Tibial artery (tissue), 4 donors: ENCODE measurements at regions not wholly inside any gene's neighbourhood (a gene's known extent, or its start where the extent isn't known, plus 50 kb on each side); places are given as distances from the start of the nearest gene placed in this dataset.
"Not testable (repeated sequence)": the region's sequence is repeated elsewhere in the genome, so short reads cannot be mapped to it uniquely, and the experiment has no call there.

Source experiments
- DNase-seq, 2 donors: peaks; one replicate each; pipeline ENCODE4 v3.0.0-alpha.2; 2019
- H3K27ac ChIP-seq, 2 donors: fragments of 200-600 bp; sonication (generic) in 1 of 2; 1 replicate in 1 of 2; 2 replicates in 1 of 2; pipeline ENCODE4 v1.5.1; 2018 to 2019; ENCODE audit warnings: mild to moderate bottlenecking in 1 of 2
- H3K27me3 ChIP-seq, 2 donors: fragments of 200-600 bp; sonication (generic) in 1 of 2; one replicate each; pipeline versions ENCODE4 v1.5.1 to v1.6.0; 2016 to 2019
- H3K36me3 ChIP-seq, 3 donors: fragments of 200-600 bp; sonication (generic) in 2 of 3; one replicate each; pipeline ENCODE4 v1.5.1; 2016 to 2019; ENCODE audit warnings: mild to moderate bottlenecking in 2 of 3
- H3K4me1 ChIP-seq, 4 donors: fragments of 200-600 bp; sonication (generic) in 2 of 4; 1 replicate in 3 of 4; 2 replicates in 1 of 4; pipeline ENCODE4 v1.5.1; 2016 to 2019
- H3K4me3 ChIP-seq, 2 donors: fragments of 200-600 bp; sonication (generic) in 1 of 2; 1 replicate in 1 of 2; 2 replicates in 1 of 2; pipeline ENCODE4 v1.5.1; 2018 to 2019; ENCODE audit warnings: mild to moderate bottlenecking in 2 of 2
- H3K9me3 ChIP-seq, 3 donors: fragments of 200-600 bp; sonication (generic) in 1 of 3; one replicate each; pipeline ENCODE4 v1.5.1; 2016 to 2019
- CTCF ChIP-seq, 2 experiments: fragments of 200-600 bp in 1 of 2; fragments of 450-650 bp in 1 of 2; IDR thresholded peaks; one replicate each; pipeline ENCODE4 v1.5.1; 2017 to 2019; ENCODE audit warnings: antibody characterized with exemption in 2 of 2, mild to moderate bottlenecking in 1 of 2, moderate library complexity in 1 of 2
- intact Hi-C: fragments of 100-400 bp; cut with DNase I; formaldehyde crosslinking; loops from one replicate; pipeline ENCODE4 v1.15.0; 2023; ENCODE audit warnings: low total_unique reads

GRCh38 chr2:89985650-89986049, 1294.2 kb downstream of the RPIA start:
- DNase-seq, H3K27ac ChIP-seq, H3K4me3 ChIP-seq, H3K4me1 ChIP-seq, H3K36me3 ChIP-seq, intact Hi-C loops, H3K27me3 ChIP-seq, H3K9me3 ChIP-seq: not testable (repeated sequence)

- H3K27ac ChIP-seq, intact Hi-C loops, H3K27me3 ChIP-seq, H3K4me3 ChIP-seq, H3K36me3 ChIP-seq, H3K9me3 ChIP-seq, H3K4me1 ChIP-seq, DNase-seq: not testable (repeated sequence)
Observed at GRCh38 chr2:89986532-89986931, 1295.1 kb downstream of the RPIA start.

- H3K4me3 ChIP-seq, H3K27ac ChIP-seq, intact Hi-C loops, H3K36me3 ChIP-seq, H3K27me3 ChIP-seq, H3K9me3 ChIP-seq, H3K4me1 ChIP-seq, DNase-seq: not testable (repeated sequence)
Observed at GRCh38 chr2:89996779-89997178, 1305.3 kb downstream of the RPIA start.

GRCh38 chr2:90004553-90004952, 1313.1 kb downstream of the RPIA start:
- H3K27me3 ChIP-seq, H3K4me3 ChIP-seq, H3K36me3 ChIP-seq, intact Hi-C loops, H3K27ac ChIP-seq, DNase-seq, H3K9me3 ChIP-seq, H3K4me1 ChIP-seq: not testable (repeated sequence)

- H3K27ac ChIP-seq, H3K36me3 ChIP-seq, intact Hi-C loops, DNase-seq, H3K4me3 ChIP-seq, H3K27me3 ChIP-seq, H3K9me3 ChIP-seq, H3K4me1 ChIP-seq: not testable (repeated sequence)
Observed at GRCh38 chr2:90010442-90011100, 1319.1 kb downstream of the RPIA start.

GRCh38 chr2:90011101-90011443, 1319.6 kb downstream of the RPIA start:
- H3K27ac ChIP-seq, H3K36me3 ChIP-seq, H3K4me1 ChIP-seq, H3K9me3 ChIP-seq, DNase-seq, intact Hi-C loops, H3K27me3 ChIP-seq, H3K4me3 ChIP-seq: not testable (repeated sequence)

GRCh38 chr2:90019908-90020307, 1328.4 kb downstream of the RPIA start:
- H3K4me3 ChIP-seq, H3K27me3 ChIP-seq, intact Hi-C loops, DNase-seq, H3K4me1 ChIP-seq, H3K27ac ChIP-seq, H3K36me3 ChIP-seq, H3K9me3 ChIP-seq: not testable (repeated sequence)

GRCh38 chr2:90021234-90021633, 1329.8 kb downstream of the RPIA start:
- H3K9me3 ChIP-seq, intact Hi-C loops, H3K27ac ChIP-seq, DNase-seq, H3K4me3 ChIP-seq, H3K27me3 ChIP-seq, H3K4me1 ChIP-seq, H3K36me3 ChIP-seq: not testable (repeated sequence)

- H3K27me3 ChIP-seq, H3K27ac ChIP-seq, H3K4me1 ChIP-seq, intact Hi-C loops, H3K9me3 ChIP-seq, DNase-seq, H3K36me3 ChIP-seq, H3K4me3 ChIP-seq: not testable (repeated sequence)
- peak in 1 of 2 experiments; percentile 14 for TF ChIP-seq CTCF (IDR thresholded peaks at IDR 0.05)
Observed at GRCh38 chr2:90027231-90027643, 1335.8 kb downstream of the RPIA start.

- H3K4me1 ChIP-seq, H3K27ac ChIP-seq, H3K27me3 ChIP-seq, H3K9me3 ChIP-seq, H3K4me3 ChIP-seq, H3K36me3 ChIP-seq, intact Hi-C loops: not testable (repeated sequence)
- peak in 1 of 2 donors; percentile 32 for DNase-seq
Observed at GRCh38 chr2:90028381-90029079, 1337.1 kb downstream of the RPIA start.

GRCh38 chr2:90029080-90029428, 1337.6 kb downstream of the RPIA start:
- H3K27me3 ChIP-seq, H3K27ac ChIP-seq, H3K4me1 ChIP-seq, intact Hi-C loops, H3K4me3 ChIP-seq, H3K36me3 ChIP-seq, DNase-seq, H3K9me3 ChIP-seq: not testable (repeated sequence)

- DNase-seq, intact Hi-C loops, H3K9me3 ChIP-seq, H3K27ac ChIP-seq, H3K4me1 ChIP-seq, H3K36me3 ChIP-seq, H3K4me3 ChIP-seq, H3K27me3 ChIP-seq: not testable (repeated sequence)
Observed at GRCh38 chr2:90032269-90032668, 1340.8 kb downstream of the RPIA start.

- H3K4me3 ChIP-seq, intact Hi-C loops, DNase-seq, H3K36me3 ChIP-seq, H3K27me3 ChIP-seq, H3K27ac ChIP-seq, H3K9me3 ChIP-seq, H3K4me1 ChIP-seq: not testable (repeated sequence)
Observed at GRCh38 chr2:90036335-90036734, 1344.9 kb downstream of the RPIA start.

GRCh38 chr2:90039093-90039492, 1347.6 kb downstream of the RPIA start:
- H3K27me3 ChIP-seq, H3K4me1 ChIP-seq, H3K27ac ChIP-seq, H3K36me3 ChIP-seq, H3K9me3 ChIP-seq, H3K4me3 ChIP-seq, DNase-seq, intact Hi-C loops: not testable (repeated sequence)
